Hematopoietic multipotent progenitor cell (in vitro differentiated cells): ENCODE measurements at regions not wholly inside any gene's neighbourhood (a gene's known extent, or its start where the extent isn't known, plus 50 kb on each side); places are given as distances from the start of the nearest gene placed in this dataset.
"Not testable (repeated sequence)": the region's sequence is repeated elsewhere in the genome, so short reads cannot be mapped to it uniquely, and the experiment has no call there.

Source experiments
- DNase-seq, 3 donors: peaks; one replicate each; pipeline ENCODE4 v3.0.0-alpha.2; 2011 to 2015; ENCODE audit warnings: low read depth in 2 of 3, low spot score in 2 of 3

GRCh38 chr5:125673359-125673950 is 749.8 kb upstream of the GRAMD2B start:
- no peak for DNase-seq

- DNase-seq = no peak
Observed at GRCh38 chr5:125679522-125679921, 743.7 kb upstream of the GRAMD2B start.

- DNase-seq = no peak
Observed at GRCh38 chr5:125683669-125684068, 739.5 kb upstream of the GRAMD2B start.

- DNase-seq = no peak
Observed at GRCh38 chr5:125685771-125686170, 737.4 kb upstream of the GRAMD2B start.

GRCh38 chr5:125691738-125692530 is 731.3 kb upstream of the GRAMD2B start:
- not testable (repeated sequence) for DNase-seq

- no peak for DNase-seq
Observed at GRCh38 chr5:125695996-125696655, 727.1 kb upstream of the GRAMD2B start.

- no peak for DNase-seq
Observed at GRCh38 chr5:125696762-125697161, 726.4 kb upstream of the GRAMD2B start.

- DNase-seq = no peak
Observed at GRCh38 chr5:125698420-125698819, 724.8 kb upstream of the GRAMD2B start.

GRCh38 chr5:125699860-125700259 is 723.3 kb upstream of the GRAMD2B start:
- no peak for DNase-seq

- no peak for DNase-seq
Observed at GRCh38 chr5:125700380-125700861, 722.8 kb upstream of the GRAMD2B start.

- DNase-seq = no peak
Observed at GRCh38 chr5:125703616-125704015, 719.6 kb upstream of the GRAMD2B start.

- DNase-seq = no peak
Observed at GRCh38 chr5:125704888-125705287, 718.3 kb upstream of the GRAMD2B start.

- DNase-seq = no peak
Observed at GRCh38 chr5:125708583-125708982, 714.6 kb upstream of the GRAMD2B start.

- no peak for DNase-seq
Observed at GRCh38 chr5:125710745-125711144, 712.5 kb upstream of the GRAMD2B start.

- DNase-seq = no peak
Observed at GRCh38 chr5:125712397-125712796, 710.8 kb upstream of the GRAMD2B start.

GRCh38 chr5:125713109-125713805 is 710.0 kb upstream of the GRAMD2B start:
- DNase-seq = no peak

- DNase-seq = no peak
Observed at GRCh38 chr5:125715216-125715615, 708.0 kb upstream of the GRAMD2B start.

- no peak for DNase-seq
Observed at GRCh38 chr5:125717209-125717608, 706.0 kb upstream of the GRAMD2B start.

GRCh38 chr5:125719681-125720347 is 703.4 kb upstream of the GRAMD2B start:
- no peak for DNase-seq

- DNase-seq = no peak
Observed at GRCh38 chr5:125720348-125720685, 702.9 kb upstream of the GRAMD2B start.

- no peak for DNase-seq
Observed at GRCh38 chr5:125720721-125721120, 702.5 kb upstream of the GRAMD2B start.
